OCI-LY1 (cell line): ENCODE measurements at regions not wholly inside any gene's neighbourhood (a gene's known extent, or its start where the extent isn't known, plus 50 kb on each side); places are given as distances from the start of the nearest gene placed in this dataset.

ENCODE experiments used
- H2AFZ ChIP-seq: fragments of 200-600 bp; sonication (generic), shearing (Covaris generic); 2 replicates; pipeline ENCODE4 v1.6.0; 2014; ENCODE audit warnings: antibody characterized with exemption, mild to moderate bottlenecking, low read length
- H3F3A ChIP-seq: fragments of 200-600 bp; sonication (generic), shearing (Covaris generic); 2 replicates; pipeline ENCODE4 v1.6.0; 2014; ENCODE audit warnings: mild to moderate bottlenecking, antibody characterized with exemption, low read length, moderate library complexity; ENCODE audit not compliant: insufficient read depth
- H3K27ac ChIP-seq: fragments of 200-600 bp; sonication (generic); 2 replicates; pipeline ENCODE4 v1.5.1; 2014; ENCODE audit warnings: low read length, mixed run types, mild to moderate bottlenecking, low read depth; ENCODE audit not compliant: poor library complexity, severe bottlenecking
- H3K27me3 ChIP-seq: fragments of 200-600 bp; sonication (generic); 2 replicates; pipeline ENCODE4 v1.6.0; 2014; ENCODE audit warnings: antibody characterized with exemption, mild to moderate bottlenecking, low read length, moderate library complexity; ENCODE audit not compliant: insufficient read depth
- H3K36me3 ChIP-seq: fragments of 200-600 bp; sonication (generic); 2 replicates; pipeline ENCODE4 v1.6.1; 2014; ENCODE audit warnings: mild to moderate bottlenecking, antibody characterized with exemption, low read length, moderate library complexity, mixed read lengths; ENCODE audit not compliant: insufficient read depth
- H3K4me1 ChIP-seq: fragments of 200-600 bp; sonication (generic); 2 replicates; pipeline ENCODE4 v1.5.1; 2014; ENCODE audit warnings: mild to moderate bottlenecking, low read length, moderate library complexity; ENCODE audit not compliant: insufficient read depth, severe bottlenecking
- H3K4me2 ChIP-seq: fragments of 200-600 bp; sonication (generic), shearing (Covaris generic); 2 replicates; pipeline ENCODE4 v1.6.1; 2014; ENCODE audit warnings: low read length
- H3K4me3 ChIP-seq: fragments of 200-600 bp; sonication (generic); 2 replicates; pipeline ENCODE4 v1.5.1; 2014; ENCODE audit warnings: low read length, low read depth, mild to moderate bottlenecking, mixed read lengths; ENCODE audit not compliant: poor library complexity, severe bottlenecking
- H3K79me2 ChIP-seq: fragments of 200-600 bp; shearing (Covaris generic); 2 replicates; pipeline ENCODE4 v1.6.1; 2016; ENCODE audit warnings: mixed run types, low read length, mixed read lengths; ENCODE audit not compliant: insufficient read depth
- H3K9ac ChIP-seq: fragments of 200-600 bp; sonication (generic), shearing (Covaris generic); 2 replicates; pipeline ENCODE4 v1.6.1; 2014; ENCODE audit warnings: mild to moderate bottlenecking, low read length, mixed read lengths
- H3K9me2 ChIP-seq: fragments of 200-600 bp; sonication (generic), shearing (Covaris generic); 2 replicates; pipeline ENCODE4 v1.6.1; 2014; ENCODE audit warnings: low read depth, mild to moderate bottlenecking, low read length, mixed read lengths
- H3K9me3 ChIP-seq: fragments of 200-600 bp; shearing (Covaris generic); 2 replicates; pipeline ENCODE4 v1.6.1; 2014; ENCODE audit warnings: low read length, mixed read lengths
- H4K20me1 ChIP-seq: fragments of 200-600 bp; sonication (generic), shearing (Covaris generic); 2 replicates; pipeline ENCODE4 v1.6.0; 2016; ENCODE audit warnings: mild to moderate bottlenecking, low read length; ENCODE audit not compliant: insufficient read depth
- EZH2 ChIP-seq: fragments of 200-600 bp; sonication (generic), shearing (Covaris generic); IDR thresholded peaks from 2 replicates; pipeline ENCODE4 v1.8.0; 2017; ENCODE audit warnings: borderline replicate concordance, mixed run types, mild to moderate bottlenecking, antibody characterized with exemption, low read length, moderate library complexity, mixed read lengths
- TF ChIP-seq, protein P1 (sequence below): fragments of 200-600 bp; sonication (generic), shearing (Covaris generic); IDR thresholded peaks from 2 replicates; pipeline ENCODE4 v1.5.1; 2017; ENCODE audit warnings: mild to moderate bottlenecking, antibody characterized with exemption, low read length, moderate library complexity, mixed read lengths

DNA sequence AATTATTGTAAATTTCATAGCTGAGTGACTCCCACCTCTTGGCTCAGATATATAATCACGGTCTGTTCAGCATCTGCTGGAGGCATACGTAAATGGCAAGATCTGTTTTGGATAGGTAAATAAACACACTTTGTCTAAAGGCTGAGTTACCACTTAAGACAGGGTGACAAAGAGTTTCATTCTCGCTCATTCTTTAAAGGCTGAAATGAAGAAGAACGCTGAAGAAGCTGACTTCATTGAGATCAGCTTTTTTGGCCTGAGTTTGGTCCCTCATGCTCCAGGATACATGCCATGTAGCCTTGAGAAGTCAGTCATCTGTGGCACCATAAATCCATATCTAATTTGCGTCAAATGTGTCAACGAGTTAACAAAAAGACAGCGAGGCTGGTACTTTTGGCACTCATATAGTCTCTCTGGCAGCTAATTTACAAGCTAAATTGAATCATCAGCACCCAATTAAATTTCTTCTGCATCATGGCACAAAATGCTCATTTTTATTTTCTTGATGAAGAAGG, 309.9 kb downstream of the GPAM start:
- TF ChIP-seq EZH2, result no peak
- TF ChIP-seq, protein P1, sequence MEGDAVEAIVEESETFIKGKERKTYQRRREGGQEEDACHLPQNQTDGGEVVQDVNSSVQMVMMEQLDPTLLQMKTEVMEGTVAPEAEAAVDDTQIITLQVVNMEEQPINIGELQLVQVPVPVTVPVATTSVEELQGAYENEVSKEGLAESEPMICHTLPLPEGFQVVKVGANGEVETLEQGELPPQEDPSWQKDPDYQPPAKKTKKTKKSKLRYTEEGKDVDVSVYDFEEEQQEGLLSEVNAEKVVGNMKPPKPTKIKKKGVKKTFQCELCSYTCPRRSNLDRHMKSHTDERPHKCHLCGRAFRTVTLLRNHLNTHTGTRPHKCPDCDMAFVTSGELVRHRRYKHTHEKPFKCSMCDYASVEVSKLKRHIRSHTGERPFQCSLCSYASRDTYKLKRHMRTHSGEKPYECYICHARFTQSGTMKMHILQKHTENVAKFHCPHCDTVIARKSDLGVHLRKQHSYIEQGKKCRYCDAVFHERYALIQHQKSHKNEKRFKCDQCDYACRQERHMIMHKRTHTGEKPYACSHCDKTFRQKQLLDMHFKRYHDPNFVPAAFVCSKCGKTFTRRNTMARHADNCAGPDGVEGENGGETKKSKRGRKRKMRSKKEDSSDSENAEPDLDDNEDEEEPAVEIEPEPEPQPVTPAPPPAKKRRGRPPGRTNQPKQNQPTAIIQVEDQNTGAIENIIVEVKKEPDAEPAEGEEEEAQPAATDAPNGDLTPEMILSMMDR, result no peak
- Histone ChIP-seq H3K27me3 (no peaks in the 10 kb centered on the region), H3K4me1 (no peaks in the 10 kb centered on the region), H3K9me2 (no peaks in the 10 kb centered on the region), H3K4me3 (no peak overlapping the region), H3K36me3 (no peaks in the 10 kb centered on the region), H3K27ac (no peak overlapping the region), H2AFZ (no peak overlapping the region), H4K20me1 (no peaks in the 10 kb centered on the region), H3K79me2 (no peaks in the 10 kb centered on the region), H3K9ac (no peak overlapping the region), H3K4me2 (no peak overlapping the region), H3K9me3 (no peaks in the 10 kb centered on the region), H3F3A (no peaks in the 10 kb centered on the region)

DNA sequence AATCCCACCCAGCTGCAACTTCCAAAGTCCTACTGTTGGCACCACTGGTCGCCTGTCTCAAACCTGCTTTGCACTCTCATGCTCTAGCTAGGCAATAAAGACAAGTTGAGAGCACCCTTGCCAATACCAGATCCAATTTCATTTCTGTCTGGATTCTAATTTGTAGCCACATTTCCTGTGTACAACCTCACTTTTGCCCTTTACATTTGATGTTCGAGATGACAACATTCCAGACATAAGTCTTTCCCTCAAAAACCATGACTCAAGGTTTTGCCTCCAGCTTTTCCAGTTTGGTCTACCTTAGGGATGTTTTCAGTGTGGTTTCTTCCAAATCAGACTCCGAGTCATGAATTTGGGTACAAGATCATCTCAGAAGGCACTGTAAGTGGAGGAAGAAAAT, 309.0 kb downstream of the GPAM start:
- H3K9me3 ChIP-seq, result no peaks in the 10 kb centered on the region
- H2AFZ ChIP-seq, result no peak overlapping the region
- H4K20me1 ChIP-seq, result no peaks in the 10 kb centered on the region
- no peaks in the 10 kb centered on the region for H3F3A ChIP-seq
- no peaks in the 10 kb centered on the region for H3K4me1 ChIP-seq
- no peak overlapping the region for H3K4me3 ChIP-seq
- no peaks in the 10 kb centered on the region for H3K36me3 ChIP-seq
- no peaks in the 10 kb centered on the region for H3K9me2 ChIP-seq
- no peak overlapping the region for H3K27ac ChIP-seq
- no peak for TF ChIP-seq EZH2
- TF ChIP-seq, protein P1, result no peak
- no peaks in the 10 kb centered on the region for H3K79me2 ChIP-seq
- H3K9ac ChIP-seq, result no peak overlapping the region
- H3K4me2 ChIP-seq, result no peak overlapping the region
- H3K27me3 ChIP-seq, result no peaks in the 10 kb centered on the region

DNA sequence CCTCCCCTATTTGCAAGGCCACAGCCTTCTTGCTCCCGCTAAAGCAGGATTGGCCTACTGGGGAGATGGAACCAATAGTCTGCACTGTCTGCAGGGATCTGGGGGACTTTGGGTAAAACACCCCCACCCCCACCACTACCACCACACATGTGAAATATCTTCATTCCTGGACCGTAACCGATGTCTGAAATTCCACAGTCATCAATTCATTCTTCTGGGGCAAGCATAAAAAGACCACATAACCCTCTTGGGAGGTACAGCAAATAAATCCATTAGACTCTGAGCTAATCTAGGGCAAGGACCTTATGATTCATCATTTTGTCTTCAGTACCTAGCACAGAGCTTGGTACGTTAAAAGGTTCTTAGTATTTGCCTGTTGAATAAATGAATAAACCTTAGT, 307.8 kb downstream of the GPAM start:
- no peaks in the 10 kb centered on the region for H3K9me2 ChIP-seq
- TF ChIP-seq, protein P1, result no peak
- TF ChIP-seq EZH2, result no peak
- H3K4me2 ChIP-seq, result no peak overlapping the region
- no peaks in the 10 kb centered on the region for H3F3A ChIP-seq
- H3K79me2 ChIP-seq, result no peaks in the 10 kb centered on the region
- no peak overlapping the region for H3K4me3 ChIP-seq
- no peaks in the 10 kb centered on the region for H3K36me3 ChIP-seq
- no peaks in the 10 kb centered on the region for H3K9me3 ChIP-seq
- no peak overlapping the region for H2AFZ ChIP-seq
- no peaks in the 10 kb centered on the region for H3K4me1 ChIP-seq
- no peak overlapping the region for H3K9ac ChIP-seq
- no peaks in the 10 kb centered on the region for H4K20me1 ChIP-seq
- no peak overlapping the region for H3K27ac ChIP-seq
- H3K27me3 ChIP-seq, result no peaks in the 10 kb centered on the region
